GM18511 (cell line): ENCODE measurements at regions not wholly inside any gene's neighbourhood (a gene's known extent, or its start where the extent isn't known, plus 50 kb on each side); places are given as distances from the start of the nearest gene placed in this dataset.
"Not testable (repeated sequence)": the region's sequence is repeated elsewhere in the genome, so short reads cannot be mapped to it uniquely, and the experiment has no call there.

ENCODE experiments used
- ATAC-seq: cut with Tn5 transposase; IDR thresholded peaks from one replicate; pipeline ENCODE4 v1.9.1; 2021; ENCODE audit warnings: mild to moderate bottlenecking, moderate library complexity; ENCODE audit not compliant: unreplicated experiment

DNA sequence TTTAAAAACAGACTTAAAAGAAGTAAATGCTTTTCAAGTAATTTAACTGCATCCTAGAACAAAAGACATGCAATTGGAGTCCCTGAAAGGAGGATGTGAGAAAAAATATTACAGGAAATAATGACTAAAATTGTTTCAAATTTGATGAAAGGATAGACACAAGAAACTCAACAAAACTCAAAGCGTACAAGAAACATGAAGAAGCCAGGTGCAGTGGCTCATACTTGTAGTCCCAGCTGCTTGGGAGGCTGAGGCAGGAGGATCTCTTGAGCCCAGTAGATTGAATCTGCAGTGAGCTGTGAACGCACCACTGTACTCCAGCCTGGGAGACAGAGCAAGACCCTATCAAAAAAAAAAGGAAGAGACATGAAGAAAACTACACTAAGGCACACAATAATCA, 118.1 kb upstream of the SLC39A10 start:
- ATAC-seq = no peak

DNA sequence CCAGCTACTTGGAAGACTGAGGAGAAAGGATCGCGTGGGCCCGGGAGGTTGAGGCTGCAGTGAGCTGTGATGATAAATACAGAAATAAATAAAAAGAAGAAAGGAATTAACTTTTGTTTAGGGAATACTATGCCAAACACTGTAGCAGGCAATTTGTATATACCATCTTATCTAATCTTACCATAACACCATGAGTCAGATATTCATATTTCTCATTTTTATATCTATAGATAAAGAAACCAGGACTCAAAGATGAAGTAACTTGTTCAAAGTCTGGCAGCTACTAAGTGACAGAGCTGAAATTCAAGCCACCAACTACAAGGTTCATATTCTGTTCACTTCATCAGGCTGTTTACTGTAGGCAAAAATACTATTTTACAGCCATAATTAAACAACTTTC, 119.2 kb upstream of the SLC39A10 start:
- ATAC-seq = no peak

DNA sequence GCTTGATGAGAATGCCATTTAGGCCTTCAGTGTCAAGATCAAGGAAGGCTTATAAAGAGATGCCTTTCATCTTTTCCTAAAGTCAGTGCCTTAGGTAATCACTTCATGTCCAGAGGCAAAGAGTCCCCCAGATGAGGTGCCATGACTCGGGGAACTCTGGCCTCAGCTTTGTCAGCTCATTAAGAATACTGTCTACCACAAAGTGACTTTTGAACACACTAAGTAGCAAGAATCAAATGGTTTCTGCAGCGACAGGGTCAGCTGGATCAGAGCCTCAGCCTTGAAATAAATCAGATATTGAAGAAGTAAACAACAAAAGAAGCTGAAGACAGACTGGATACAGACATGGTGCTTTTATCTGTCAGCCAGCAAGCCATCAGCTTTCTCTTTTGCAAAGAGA, 120.1 kb upstream of the SLC39A10 start:
- ATAC-seq = no peak

DNA sequence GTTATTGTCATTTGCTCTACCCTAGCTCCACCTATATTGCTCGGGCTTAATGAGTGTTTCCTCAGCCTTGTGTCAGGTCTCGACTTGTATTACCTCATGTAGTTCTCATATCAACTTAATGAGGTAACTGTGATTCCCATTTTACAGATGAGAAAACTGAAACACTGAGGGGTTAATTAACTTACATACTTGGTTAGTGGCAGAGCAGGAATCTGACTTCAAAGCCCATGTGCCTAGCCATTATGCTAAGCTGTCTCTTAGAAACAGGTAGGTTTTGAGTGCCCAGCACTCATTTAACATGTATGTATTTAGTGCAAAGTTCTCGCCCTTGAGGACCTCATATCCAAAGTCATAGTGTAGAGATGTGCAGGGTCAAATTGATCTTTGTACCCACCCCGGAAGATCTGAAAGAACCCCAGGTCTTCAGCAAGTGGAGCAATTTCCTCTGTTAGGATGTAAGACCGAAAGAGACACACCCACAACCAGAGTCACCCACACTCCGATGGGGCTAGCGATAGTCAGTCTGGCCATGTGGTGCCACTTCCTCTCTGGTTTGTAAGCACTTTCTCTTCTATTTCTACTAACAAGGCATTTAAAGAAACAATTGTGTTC, 121.0 kb upstream of the SLC39A10 start:
- peak; percentile 86 for ATAC-seq

DNA sequence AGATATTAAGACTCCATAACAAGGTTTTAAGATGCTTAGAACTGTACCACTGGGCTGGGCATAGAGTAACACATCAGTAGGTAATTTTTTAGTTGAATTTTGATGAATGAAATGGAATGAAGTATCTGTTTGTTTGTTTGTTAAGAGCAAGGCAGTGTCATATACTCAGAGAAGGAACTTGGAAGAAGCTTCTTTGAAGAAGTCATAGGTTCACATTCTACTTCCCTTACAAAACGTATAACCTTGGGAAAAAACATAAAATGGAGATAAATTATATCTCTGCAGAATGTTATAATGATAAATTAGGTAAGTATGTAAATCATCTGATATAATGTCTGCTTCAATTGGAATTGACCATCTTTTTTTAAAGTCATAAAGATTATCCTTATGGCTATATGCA, 122.1 kb upstream of the SLC39A10 start:
- no peak for ATAC-seq

DNA sequence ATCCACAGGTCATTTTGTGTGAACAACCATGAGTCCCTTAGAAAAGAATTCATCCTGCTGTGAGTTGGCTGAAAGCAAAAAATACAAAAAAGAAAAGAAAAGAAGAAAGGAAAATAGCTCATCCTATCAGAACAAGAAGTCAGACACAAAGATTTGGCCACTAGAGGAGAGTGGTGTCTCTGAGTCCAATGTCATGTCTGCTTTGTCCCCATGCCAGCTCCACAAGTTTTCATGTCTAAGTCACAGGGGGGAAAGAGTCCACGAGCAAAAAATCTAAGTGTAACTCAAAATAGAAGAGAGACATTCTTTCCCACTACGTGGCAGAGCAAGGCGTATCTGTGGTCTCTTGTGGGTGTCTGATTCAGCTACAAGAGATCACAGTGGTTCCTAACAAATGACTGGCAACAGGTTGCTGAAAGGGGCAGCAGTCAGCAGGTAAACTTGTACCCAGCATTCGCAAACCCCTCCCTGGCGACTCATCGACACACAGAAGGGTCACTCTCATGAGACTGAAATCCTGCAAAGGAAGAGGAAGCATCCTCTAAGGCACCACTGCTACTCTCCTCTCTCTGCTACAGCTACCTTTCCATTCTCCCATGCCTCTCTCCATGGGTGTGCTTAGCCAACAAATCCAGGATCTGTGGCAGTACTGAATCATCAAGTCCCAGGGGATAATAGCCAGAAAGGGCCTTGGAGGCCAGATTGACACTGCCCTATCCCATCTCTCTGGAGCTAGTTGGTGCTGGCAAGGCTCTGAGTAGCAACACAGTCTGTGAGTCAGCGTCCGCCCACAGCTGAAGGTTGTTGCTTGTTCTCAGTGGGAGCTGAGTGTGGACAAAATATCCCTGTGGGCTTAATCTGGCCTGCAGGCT, 123.0 kb upstream of the SLC39A10 start:
- ATAC-seq = peak; percentile 59

DNA sequence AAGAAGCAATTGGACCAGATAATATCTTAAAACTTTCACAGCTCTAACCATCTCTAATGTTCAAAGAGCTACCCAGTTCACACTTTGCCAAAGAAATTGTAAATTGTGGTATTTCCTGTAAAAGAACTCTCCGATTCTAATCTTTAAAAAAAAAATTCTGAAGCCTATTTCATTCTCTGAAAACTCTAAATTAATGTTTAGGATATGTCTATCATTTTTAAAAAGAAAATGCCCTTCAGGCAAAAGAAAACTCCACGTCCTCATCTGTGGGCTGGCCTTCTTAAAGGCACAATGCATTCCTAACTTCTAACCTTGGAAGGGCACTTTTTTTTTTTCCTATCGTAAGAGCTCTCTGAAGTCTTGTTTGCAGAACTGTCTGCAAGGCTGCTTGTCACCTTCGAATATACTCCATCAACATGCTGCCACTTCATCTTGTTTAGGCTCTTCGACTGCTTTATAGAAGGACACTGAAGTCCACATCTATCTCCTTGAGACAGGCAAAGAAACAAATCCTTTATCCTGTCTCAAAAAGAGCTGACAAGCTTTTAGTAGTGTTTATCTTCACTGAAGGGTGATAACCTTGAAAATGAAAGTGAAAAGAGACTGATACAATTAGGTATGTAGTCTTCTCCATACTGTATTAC, 124.3 kb upstream of the SLC39A10 start:
- ATAC-seq = peak; percentile 38

DNA sequence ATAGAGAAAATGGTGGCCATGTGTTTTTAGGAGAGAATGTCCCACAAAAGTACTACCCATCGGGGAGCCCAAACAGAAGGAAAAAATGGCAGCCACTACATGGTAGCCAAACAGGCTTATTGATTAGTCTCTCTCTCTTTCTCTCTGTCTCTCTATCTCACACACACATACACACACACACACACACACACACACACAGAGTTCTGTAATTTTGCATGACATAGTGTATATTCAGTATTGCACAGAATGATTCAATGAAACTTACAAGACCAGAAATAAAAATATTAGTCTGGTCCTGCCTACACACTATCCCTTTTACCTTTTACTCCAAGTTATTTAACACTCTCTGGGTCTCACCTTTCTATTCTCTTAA, 124.8 kb upstream of the SLC39A10 start:
- no peak for ATAC-seq

DNA sequence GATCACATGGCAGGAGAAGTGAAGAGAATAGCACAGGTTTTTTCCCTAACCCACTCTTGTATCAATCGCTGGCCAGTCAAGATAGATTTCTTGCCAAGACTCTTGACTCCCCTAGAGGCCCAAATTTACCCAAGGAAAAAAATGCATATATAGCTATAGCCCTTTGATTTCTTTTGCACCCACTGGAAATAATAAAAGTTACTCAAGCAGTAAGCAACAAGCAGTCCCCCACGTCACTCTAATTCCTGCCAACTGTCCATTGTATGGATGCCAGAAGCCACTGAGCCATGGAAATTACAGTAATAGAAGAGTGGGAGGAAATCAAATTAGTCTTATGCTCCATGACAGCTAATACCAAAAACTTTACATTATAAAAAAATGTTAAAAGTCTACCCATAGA, 125.3 kb upstream of the SLC39A10 start:
- no peak for ATAC-seq

DNA sequence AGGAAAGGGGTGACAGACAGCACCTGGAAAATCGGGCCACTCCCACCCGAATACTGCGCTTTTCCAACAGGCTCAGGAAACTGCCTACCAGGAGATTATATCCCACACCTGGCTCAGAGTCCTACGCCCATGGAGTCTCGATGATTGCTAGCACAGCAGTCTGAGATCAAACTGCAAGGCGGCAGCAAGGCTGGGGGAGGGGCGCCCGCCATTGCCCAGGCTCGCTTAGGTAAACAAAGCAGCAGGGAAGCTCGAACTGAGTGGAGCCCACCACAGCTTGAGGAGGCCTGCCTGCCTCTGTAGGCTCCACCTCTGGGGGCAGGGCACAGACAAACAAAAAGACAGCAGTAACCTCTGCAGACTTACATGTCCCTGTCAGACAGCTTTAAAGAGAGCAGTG, 133.8 kb upstream of the SLC39A10 start:
- ATAC-seq = not testable (repeated sequence)

DNA sequence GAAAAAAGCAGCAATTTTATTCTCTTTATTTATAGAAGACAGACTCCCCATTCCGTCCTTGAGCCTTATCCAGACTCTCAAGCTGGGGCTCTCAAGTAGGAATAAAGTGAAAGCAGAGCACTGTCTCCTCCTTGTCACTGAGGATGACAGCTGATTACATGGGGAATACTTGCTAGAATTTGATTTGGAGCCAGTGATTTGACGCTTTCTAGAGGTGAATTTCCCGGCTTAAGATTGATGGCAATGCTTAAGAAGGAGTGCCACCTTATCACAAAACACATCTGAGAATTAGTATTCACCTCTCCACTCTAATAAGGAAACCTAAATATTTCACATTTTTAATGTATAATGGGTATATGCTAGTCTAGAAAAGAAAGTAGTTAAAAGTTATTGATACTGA, 135.4 kb upstream of the SLC39A10 start:
- ATAC-seq = no peak

DNA sequence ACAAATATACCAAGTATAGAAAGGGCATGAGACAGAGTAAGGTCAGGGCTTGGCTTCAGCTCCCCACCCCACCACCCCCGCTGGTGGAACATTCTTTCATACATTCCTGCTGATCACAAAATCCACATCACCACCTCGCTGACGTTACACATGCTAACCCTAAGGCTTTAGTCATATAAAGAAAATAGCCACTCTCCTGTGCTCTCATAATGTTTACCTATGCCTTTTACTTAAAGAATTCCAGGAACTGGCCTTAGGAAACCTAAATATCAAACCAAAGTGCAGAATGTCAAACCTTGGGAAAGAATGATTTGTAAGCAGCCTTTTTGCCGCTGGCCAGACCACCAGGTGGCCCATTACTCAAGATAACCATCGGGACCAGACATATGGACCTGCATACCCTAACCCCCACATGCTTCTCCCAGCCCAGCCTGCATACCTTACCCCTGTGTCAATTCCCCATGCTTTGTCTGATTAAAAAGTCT, 136.3 kb upstream of the SLC39A10 start:
- no peak for ATAC-seq

DNA sequence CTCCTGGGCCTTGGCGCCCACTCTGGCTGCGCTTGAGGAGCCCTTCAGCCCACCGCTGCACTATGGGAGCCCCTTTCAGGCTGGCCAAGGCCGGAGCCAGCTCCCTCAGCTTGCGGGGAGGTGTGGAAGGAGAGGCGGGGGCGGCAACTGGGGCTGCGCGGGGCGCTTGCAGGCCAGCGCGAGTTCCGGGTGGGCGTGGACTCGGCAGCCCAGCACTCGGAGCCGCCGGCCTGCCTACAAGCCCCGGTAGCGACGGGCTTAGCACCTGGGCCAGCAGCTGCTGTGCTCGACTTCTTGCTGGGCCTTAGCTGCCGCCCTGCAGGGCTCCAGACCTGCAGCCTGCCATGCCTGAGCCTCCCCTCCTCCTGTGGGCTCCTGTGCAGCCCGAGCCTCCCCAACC, 141.5 kb upstream of the SLC39A10 start:
- ATAC-seq = no peak

DNA sequence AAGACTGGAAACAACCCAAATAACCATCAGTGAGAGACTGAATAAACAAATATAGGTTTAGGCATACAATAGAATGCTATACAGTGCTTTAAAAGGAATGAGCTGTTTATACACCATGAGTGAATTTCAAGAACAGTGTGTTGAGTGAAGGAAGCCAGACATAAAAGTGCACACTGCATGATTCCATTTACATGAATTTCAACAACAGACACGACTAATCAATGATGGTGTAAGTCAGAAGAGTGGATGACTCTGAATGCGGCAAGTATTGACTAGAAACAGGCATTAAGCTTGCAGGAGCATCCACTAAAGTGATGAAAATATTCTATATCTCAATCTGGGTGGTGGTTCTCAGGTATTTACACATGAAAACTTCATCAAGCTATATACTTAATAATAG, 142.7 kb upstream of the SLC39A10 start:
- no peak for ATAC-seq

DNA sequence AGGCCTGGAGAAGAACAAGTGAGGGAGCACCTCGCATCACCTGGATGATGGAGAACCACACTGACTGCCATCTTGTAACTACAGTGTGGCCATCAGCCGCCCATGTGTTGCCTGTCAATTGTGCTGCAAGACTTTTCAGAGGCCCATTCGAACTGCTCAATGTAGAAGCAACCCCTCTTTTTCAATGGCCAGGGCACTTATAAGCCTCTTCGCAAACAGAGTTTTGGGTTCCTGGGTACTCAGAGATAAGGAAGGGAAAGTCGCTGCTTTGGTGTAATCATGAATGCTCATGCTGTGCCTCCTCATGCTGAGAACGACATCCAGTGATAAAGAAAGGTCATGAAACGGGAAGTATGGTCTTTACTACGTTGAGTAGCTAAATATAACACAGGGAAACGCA, 143.9 kb upstream of the SLC39A10 start:
- ATAC-seq = no peak

DNA sequence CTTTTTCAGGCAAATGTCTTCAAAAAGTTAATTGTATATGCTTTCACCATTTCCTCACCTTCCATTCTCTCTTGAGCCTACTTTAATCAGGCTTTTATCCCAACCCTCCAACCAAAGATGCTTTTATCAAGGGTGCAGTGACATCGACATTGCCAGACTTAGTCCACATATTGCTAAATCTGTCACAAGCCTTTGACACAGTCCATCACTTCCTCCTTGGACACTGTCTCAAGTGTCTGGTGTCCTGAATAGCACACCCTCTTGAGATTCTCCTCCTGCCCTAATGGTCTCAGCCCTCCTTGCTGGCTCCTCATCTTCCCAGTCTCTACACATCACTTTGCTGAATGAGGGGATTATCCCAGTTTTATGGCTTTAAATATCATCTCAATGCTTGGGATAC, 147.5 kb upstream of the SLC39A10 start:
- ATAC-seq = no peak

DNA sequence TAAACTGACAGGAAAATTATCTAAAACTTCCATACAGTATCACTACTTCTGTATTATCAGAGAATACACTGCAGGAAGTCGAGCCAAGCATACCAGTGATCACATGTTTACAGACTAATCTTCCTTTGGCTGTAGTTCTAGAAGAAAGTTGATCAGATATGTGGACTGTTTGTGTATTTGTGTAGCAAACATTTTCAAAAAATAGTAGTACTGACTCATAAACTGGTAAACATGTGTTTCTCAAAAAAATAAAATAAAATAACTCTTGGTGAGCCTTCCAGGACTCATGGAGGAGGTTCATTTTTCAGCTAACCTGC, 148.9 kb upstream of the SLC39A10 start:
- ATAC-seq = no peak

DNA sequence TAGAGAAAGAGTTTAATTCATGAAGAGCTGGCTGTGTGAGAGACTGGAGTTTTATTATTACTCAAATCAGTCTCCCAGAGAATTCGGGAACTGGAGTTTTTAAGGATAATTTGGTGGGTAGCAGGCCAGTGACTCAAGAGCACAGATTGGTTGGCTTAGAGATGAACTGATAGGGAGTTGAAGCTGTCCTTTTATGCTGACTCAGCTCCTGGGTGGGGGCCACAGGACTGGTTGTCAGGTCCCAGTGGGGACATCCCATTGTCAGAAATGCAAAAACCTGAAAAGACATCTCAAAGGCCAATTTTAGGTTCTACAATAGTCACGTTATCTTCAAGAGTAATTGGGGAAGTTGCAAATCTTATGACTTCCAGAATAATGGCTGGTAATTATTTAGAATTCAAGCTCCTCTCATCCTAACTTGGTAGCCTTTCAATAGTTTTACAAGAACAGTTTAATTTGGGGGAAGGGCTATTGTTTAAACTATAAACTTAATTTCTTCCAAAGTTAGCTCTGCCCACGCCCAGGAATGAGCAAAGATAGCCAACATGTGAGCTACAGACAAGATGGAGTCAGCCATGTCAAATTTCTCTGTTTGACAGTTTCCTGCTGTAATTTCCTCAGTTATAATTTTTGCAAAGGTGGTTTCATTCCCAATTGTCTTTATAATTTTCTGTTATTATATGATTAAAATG, 149.4 kb upstream of the SLC39A10 start:
- no peak for ATAC-seq

DNA sequence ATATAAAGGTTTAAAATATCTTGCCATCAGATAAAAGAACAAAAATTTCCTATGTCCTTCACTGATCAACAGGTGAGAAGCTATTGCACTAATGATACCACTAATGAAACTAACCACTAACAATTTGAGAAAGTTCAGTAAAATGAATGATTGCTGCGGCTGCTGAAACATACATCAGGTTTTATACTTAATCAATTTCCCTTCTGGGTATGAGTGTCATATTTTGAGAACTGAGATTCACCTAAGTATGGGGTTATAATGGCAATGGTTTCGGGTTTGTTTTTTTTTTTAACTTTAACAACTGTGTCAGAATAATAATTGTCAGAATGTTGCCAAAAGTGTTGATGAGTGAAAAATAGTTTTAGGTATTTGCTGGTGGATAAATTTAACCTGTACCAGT, 151.3 kb upstream of the SLC39A10 start:
- ATAC-seq = peak; percentile 99

DNA sequence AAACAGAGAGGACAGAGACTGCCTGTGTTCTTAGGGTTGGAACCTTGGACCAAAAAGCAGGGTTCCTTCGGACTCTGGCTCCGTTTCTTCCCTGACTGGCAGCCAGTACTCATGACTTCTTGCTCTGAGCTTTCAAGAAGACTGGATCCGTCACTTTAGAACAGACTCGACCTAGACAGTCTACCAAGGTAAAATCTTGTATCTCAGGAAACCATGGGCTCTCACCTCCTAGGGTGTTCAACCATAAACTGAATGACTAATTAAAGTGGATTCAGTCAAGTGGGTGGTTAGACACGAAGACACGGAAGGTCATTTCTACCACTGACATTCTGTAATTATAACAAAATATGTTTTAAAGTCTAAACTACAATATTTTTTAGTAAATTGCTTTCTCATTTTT, 153.8 kb upstream of the SLC39A10 start:
- no peak for ATAC-seq

DNA sequence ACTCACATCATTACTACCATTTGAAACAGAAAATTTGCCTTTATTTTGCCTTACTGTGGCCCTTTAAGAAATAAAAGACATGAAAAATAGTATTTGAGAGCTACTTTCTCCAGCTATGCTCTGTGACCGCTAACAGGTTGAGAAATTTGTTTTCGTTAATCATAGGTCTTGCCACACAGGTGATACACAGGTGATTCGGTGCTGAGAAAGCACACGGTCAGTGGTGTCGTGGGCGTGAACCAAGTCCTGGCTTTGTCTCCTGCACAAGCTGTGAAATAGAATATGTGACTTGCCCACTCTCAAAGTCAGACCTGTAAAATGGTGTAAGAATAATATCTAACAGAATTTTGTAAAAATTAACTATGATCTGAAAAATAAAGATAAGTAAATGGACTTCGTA, 155.3 kb upstream of the SLC39A10 start:
- ATAC-seq = no peak

DNA sequence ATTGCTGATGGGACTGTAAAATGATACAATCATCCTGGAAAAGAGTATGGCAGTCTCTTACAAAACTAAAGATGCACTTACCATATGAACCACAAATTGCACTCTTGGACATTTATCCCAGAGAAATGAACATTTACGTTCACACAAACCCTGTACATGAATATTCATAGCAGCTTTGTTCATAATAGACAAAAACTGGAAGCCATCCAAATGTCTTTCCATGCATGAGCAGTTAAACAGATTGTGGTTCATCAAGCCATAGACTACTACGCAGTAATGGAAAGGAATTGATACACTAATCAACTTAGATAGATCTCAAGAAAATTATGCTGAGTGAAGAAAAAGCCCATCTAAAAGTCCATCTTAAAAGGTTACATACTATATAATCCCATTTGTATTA, 156.1 kb upstream of the SLC39A10 start:
- no peak for ATAC-seq
